Type B pancreatic cell (in vitro differentiated cells): ENCODE measurements at regions not wholly inside any gene's neighbourhood (a gene's known extent, or its start where the extent isn't known, plus 50 kb on each side); places are given as distances from the start of the nearest gene placed in this dataset.

Source experiments
- DNase-seq: peaks from one replicate; pipeline ENCODE4 v3.0.0; 2021; ENCODE audit warnings: mixed read lengths; ENCODE audit not compliant: unreplicated experiment; ENCODE audit errors: extremely low spot score
- H3K27ac Mint-ChIP-seq: 2 replicates; pipeline ENCODE4 v1.8.0; 2021; ENCODE audit warnings: mild to moderate bottlenecking, mixed read lengths
- H3K27me3 Mint-ChIP-seq: 2 replicates; pipeline ENCODE4 v1.8.0; 2021; ENCODE audit warnings: mixed read lengths
- H3K36me3 Mint-ChIP-seq: 2 replicates; pipeline ENCODE4 v1.8.0; 2021; ENCODE audit warnings: mixed read lengths
- H3K4me1 Mint-ChIP-seq: one replicate; pipeline ENCODE4 v1.8.0; 2021; ENCODE audit warnings: mixed read lengths; ENCODE audit not compliant: unreplicated experiment
- H3K4me3 Mint-ChIP-seq: 2 replicates; pipeline ENCODE4 v1.8.0; 2021; ENCODE audit warnings: mild to moderate bottlenecking, mixed read lengths
- H3K9me3 Mint-ChIP-seq: 2 replicates; pipeline ENCODE4 v1.8.0; 2021; ENCODE audit warnings: mixed read lengths
- TF ChIP-seq, protein P1 (sequence below): fragments of 200-600 bp; sonication (generic); conservative IDR thresholded peaks from 2 replicates; pipeline ENCODE4 v1.5.0; 2021; ENCODE audit warnings: antibody characterized with exemption, mild to moderate bottlenecking

GRCh38 chr7:98488167-98488566 lies 87.3 kb upstream of the BAIAP2L1 start:
- Mint-ChIP-seq H3K27me3 (peaks cover 2% of the 10 kb centered on the region), H3K36me3 (no peaks in the 10 kb centered on the region), H3K27ac (no peak overlapping the region), H3K9me3 (no peaks in the 10 kb centered on the region), H3K4me3 (no peak overlapping the region), H3K4me1 (no peaks in the 10 kb centered on the region)
- no peak for DNase-seq
- TF ChIP-seq, protein P1, sequence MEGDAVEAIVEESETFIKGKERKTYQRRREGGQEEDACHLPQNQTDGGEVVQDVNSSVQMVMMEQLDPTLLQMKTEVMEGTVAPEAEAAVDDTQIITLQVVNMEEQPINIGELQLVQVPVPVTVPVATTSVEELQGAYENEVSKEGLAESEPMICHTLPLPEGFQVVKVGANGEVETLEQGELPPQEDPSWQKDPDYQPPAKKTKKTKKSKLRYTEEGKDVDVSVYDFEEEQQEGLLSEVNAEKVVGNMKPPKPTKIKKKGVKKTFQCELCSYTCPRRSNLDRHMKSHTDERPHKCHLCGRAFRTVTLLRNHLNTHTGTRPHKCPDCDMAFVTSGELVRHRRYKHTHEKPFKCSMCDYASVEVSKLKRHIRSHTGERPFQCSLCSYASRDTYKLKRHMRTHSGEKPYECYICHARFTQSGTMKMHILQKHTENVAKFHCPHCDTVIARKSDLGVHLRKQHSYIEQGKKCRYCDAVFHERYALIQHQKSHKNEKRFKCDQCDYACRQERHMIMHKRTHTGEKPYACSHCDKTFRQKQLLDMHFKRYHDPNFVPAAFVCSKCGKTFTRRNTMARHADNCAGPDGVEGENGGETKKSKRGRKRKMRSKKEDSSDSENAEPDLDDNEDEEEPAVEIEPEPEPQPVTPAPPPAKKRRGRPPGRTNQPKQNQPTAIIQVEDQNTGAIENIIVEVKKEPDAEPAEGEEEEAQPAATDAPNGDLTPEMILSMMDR = no peak

DNA sequence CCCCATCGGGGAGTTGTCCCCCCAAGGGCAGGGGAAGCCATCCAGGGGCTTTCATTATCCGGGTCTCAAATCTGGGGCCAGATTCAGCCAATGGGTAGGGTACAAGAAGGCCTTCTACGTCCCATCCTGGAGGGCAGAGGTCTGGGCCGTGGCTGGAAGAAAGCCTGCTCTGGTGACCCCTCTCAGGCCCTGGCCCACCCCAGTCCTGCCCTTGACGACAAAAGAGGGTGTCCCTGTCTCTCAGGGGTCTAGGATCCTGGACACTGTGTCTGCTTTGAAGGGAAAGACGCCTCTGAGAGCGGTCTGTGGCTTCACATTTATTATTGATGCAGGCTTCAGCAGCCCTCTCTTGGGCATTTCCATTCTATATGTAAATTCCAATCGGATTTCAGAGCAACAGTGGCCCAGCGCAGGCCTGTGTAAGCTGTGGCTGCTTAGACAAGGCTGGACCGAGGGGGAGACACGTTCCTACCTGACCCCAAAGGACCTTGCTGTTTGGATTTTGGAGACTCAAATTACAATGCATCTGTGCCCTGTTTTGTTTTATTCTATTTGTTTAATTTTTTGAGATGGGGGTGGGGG lies 83.2 kb upstream of the BAIAP2L1 start:
- TF ChIP-seq, protein P1 = no peak
- Mint-ChIP-seq H3K4me3 (no peak overlapping the region), H3K4me1 (no peaks in the 10 kb centered on the region), H3K27ac (no peak overlapping the region), H3K9me3 (no peaks in the 10 kb centered on the region), H3K36me3 (no peaks in the 10 kb centered on the region), H3K27me3 (no peaks in the 10 kb centered on the region)
- no peak for DNase-seq

DNA sequence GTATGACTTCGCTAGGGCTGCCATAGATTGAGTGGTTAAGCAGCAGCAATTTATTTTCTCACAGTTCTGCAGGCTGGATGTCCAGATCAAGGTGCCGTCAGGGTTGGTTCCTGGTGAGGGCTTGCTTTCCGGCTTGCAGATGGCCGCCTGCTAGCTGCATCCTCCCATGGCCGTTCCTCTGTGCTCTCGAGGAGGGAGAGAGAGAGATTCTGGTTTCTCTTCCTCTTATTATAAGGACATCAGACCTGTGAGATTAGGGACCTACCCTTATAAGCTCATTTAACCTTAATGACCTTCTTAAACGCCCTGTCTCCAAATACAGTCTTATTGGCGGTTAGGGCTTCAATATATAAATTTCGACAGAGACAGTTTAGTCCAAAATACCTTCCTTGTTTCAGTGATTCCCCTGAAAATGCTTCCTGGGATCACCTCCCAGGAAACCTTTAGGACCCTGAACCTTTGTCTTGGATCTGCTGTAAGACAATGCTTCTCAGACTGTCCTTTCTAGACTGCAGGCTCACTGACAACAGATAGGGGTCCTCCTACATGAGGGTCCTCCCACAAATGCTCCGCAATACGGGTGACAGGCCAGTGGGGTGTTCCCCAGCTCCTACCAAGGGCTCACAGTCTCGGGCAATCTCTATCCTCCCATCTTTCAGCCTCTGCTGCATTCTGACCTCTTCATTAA lies 82.5 kb upstream of the BAIAP2L1 start:
- Mint-ChIP-seq H3K9me3 (no peaks in the 10 kb centered on the region), H3K4me1 (no peaks in the 10 kb centered on the region), H3K27me3 (no peaks in the 10 kb centered on the region), H3K36me3 (no peaks in the 10 kb centered on the region), H3K4me3 (no peak overlapping the region), H3K27ac (no peak overlapping the region)
- no peak for DNase-seq
- TF ChIP-seq, protein P1 = no peak

DNA sequence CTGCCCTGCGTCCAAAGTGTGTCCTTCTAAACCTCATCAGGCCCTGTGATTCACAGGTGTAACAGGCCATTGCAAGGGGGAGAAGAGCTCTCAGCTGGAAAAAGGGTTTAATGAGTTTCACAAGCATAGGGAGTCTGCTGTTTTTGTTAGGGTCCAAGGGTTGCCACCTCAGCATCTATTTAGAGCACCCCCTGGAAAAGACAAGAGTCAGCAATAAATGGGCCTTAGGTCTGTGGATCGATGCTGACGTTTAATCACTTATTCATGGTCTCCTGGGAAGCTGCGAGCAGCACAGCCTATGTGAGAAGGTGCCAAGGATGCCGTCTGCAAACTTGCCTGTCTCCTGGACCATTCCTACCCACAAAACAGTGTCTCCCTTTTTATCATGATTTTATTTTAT lies 78.4 kb upstream of the BAIAP2L1 start:
- Mint-ChIP-seq H3K36me3 (no peaks in the 10 kb centered on the region), H3K27ac (no peak overlapping the region)
- no peak for DNase-seq

GRCh38 chr7:98475352-98475751 lies 74.5 kb upstream of the BAIAP2L1 start:
- no peak for DNase-seq
- Mint-ChIP-seq H3K9me3 (no peaks in the 10 kb centered on the region), H3K36me3 (no peaks in the 10 kb centered on the region), H3K4me3 (no peak overlapping the region), H3K4me1 (peaks cover 10% of the 10 kb centered on the region), H3K27ac (no peak overlapping the region), H3K27me3 (peaks cover 12% of the 10 kb centered on the region)
- TF ChIP-seq, protein P1 = no peak

More for the DNA sequence above, 78.4 kb upstream of the BAIAP2L1 start:
- peaks cover 3% of the 10 kb centered on the region for H3K27me3 Mint-ChIP-seq
- TF ChIP-seq, protein P1 = no peak
- H3K9me3 Mint-ChIP-seq = no peaks in the 10 kb centered on the region
- peaks cover 7% of the 10 kb centered on the region for H3K4me1 Mint-ChIP-seq
- H3K4me3 Mint-ChIP-seq = no peak overlapping the region
